RWPE1 (cell line): ENCODE measurements at regions not wholly inside any gene's neighbourhood (a gene's known extent, or its start where the extent isn't known, plus 50 kb on each side); places are given as distances from the start of the nearest gene placed in this dataset.

Experiments
- CTCF ChIA-PET: fragments of 350-600 bp; sonication (Branson Sonifier 250); formaldehyde crosslinking; extraction: SDS; loops from one replicate; lab custom pipeline; 2021; lab: Yijun Ruan, JAX
- POLR2A ChIA-PET: fragments of 400-600 bp; formaldehyde crosslinking; extraction: SDS; loops from one replicate; lab custom pipeline; 2020; ENCODE audit warnings: antibody characterized with exemption; ENCODE audit not compliant: low non-redundant PET; lab: Yijun Ruan, JAX
- DNase-seq: peaks from one replicate; pipeline ENCODE4 v3.0.0; 2012; ENCODE audit warnings: low spot score
- H3K27ac ChIP-seq: fragments of 450-650 bp; 2 replicates; pipeline ENCODE4 v1.5.1; 2017
- CTCF ChIP-seq: fragments of 450-650 bp; conservative IDR thresholded peaks from 2 replicates; pipeline ENCODE4 v1.5.1; 2017; ENCODE audit warnings: low read depth, mild to moderate bottlenecking

GRCh38 chr2:19577723-19578122 lies 219.3 kb upstream of the OSR1 start:
- TF ChIP-seq CTCF, result no peak
- CTCF ChIA-PET, result no interaction called here
- no peak overlapping the region for H3K27ac ChIP-seq
- DNase-seq, result peak; percentile 34
- POLR2A ChIA-PET, result no interaction called here

- ChIA-PET CTCF (interaction anchor here (0.6 to 0.7 kb wide), 3 partner anchors 74 to 255 kb away, joined by 3 to 4 read pairs (median 3); no protein-coding TSS in a partner anchor), POLR2A (no interaction called here)
- peak; percentile 58 for DNase-seq
- no peak overlapping the region for H3K27ac ChIP-seq
- TF ChIP-seq CTCF, result no peak
Measured at GRCh38 chr2:19576411-19576810, 218.0 kb upstream of the OSR1 start.

- POLR2A ChIA-PET, result no interaction called here
- CTCF ChIA-PET, result interaction anchor here (0.6 kb wide), 1 partner anchor 10 kb away, joined by 8 read pairs; no protein-coding TSS in a partner anchor
- no peak overlapping the region for H3K27ac ChIP-seq
- no peak for TF ChIP-seq CTCF
- no peak for DNase-seq
Measured at GRCh38 chr2:19575641-19576040, 217.2 kb upstream of the OSR1 start.

GRCh38 chr2:19574778-19575260 lies 216.4 kb upstream of the OSR1 start:
- CTCF ChIA-PET, result interaction anchor here (0.6 kb wide), 1 partner anchor 9 kb away, joined by 8 read pairs; no protein-coding TSS in a partner anchor
- DNase-seq, result no peak
- no peak for TF ChIP-seq CTCF

GRCh38 chr2:19573784-19574183 lies 215.4 kb upstream of the OSR1 start:
- ChIA-PET CTCF (no interaction called here), POLR2A (no interaction called here)
- peak overlapping the region; percentile 76; the same call in 1 of the 2 replicates for H3K27ac ChIP-seq
- no peak for DNase-seq
- TF ChIP-seq CTCF, result no peak

More at GRCh38 chr2:19574778-19575260, 216.4 kb upstream of the OSR1 start:
- H3K27ac ChIP-seq, result peak overlapping the region; percentile 76
- POLR2A ChIA-PET, result no interaction called here

GRCh38 chr2:19571773-19572172 lies 213.3 kb upstream of the OSR1 start:
- ChIA-PET CTCF (interaction anchor here (0.7 kb wide), 1 partner anchor 12 kb away, joined by 3 read pairs; no protein-coding TSS in a partner anchor), POLR2A (no interaction called here)
- TF ChIP-seq CTCF, result no peak
- no peak overlapping the region for H3K27ac ChIP-seq
- no peak for DNase-seq
